Myocyte (in vitro differentiated cells): ENCODE measurements at regions not wholly inside any gene's neighbourhood (a gene's known extent, or its start where the extent isn't known, plus 50 kb on each side); places are given as distances from the start of the nearest gene placed in this dataset.
"Not testable (repeated sequence)": the region's sequence is repeated elsewhere in the genome, so short reads cannot be mapped to it uniquely, and the experiment has no call there.

Source experiments
- DNase-seq: peaks from one replicate; pipeline ENCODE4 v3.0.0-alpha.2; 2012; ENCODE audit warnings: low read depth

- DNase-seq = no peak
Measured at GRCh38 chr9:105098370-105098769, 146.1 kb upstream of the SLC44A1 start.

GRCh38 chr9:105103776-105104175 is 140.7 kb upstream of the SLC44A1 start:
- no peak for DNase-seq

- no peak for DNase-seq
Measured at GRCh38 chr9:105114318-105114717, 130.1 kb upstream of the SLC44A1 start.

- DNase-seq = peak; percentile 62
Measured at GRCh38 chr9:105114964-105115728, 129.3 kb upstream of the SLC44A1 start.

- DNase-seq = peak; percentile 19
Measured at GRCh38 chr9:105116052-105116868, 128.2 kb upstream of the SLC44A1 start.

- no peak for DNase-seq
Measured at GRCh38 chr9:105117234-105117633, 127.2 kb upstream of the SLC44A1 start.

- DNase-seq = no peak
Measured at GRCh38 chr9:105118636-105119035, 125.8 kb upstream of the SLC44A1 start.

- no peak for DNase-seq
Measured at GRCh38 chr9:105119156-105119555, 125.3 kb upstream of the SLC44A1 start.

- DNase-seq = no peak
Measured at GRCh38 chr9:105121861-105122430, 122.5 kb upstream of the SLC44A1 start.

GRCh38 chr9:105124598-105124997 is 119.9 kb upstream of the SLC44A1 start:
- DNase-seq = not testable (repeated sequence)

GRCh38 chr9:105126226-105126625 is 118.2 kb upstream of the SLC44A1 start:
- DNase-seq = no peak

GRCh38 chr9:105127863-105128220 is 116.6 kb upstream of the SLC44A1 start:
- peak; percentile 55 for DNase-seq

- DNase-seq = no peak
Measured at GRCh38 chr9:105128908-105129600, 115.4 kb upstream of the SLC44A1 start.

- DNase-seq = no peak
Measured at GRCh38 chr9:105129731-105130130, 114.7 kb upstream of the SLC44A1 start.

GRCh38 chr9:105131981-105132380 is 112.5 kb upstream of the SLC44A1 start:
- no peak for DNase-seq

- DNase-seq = peak; percentile 65
Measured at GRCh38 chr9:105132606-105133005, 111.8 kb upstream of the SLC44A1 start.

GRCh38 chr9:105138306-105138801 is 106.1 kb upstream of the SLC44A1 start:
- DNase-seq = peak; percentile 83

- DNase-seq = peak; percentile 80
Measured at GRCh38 chr9:105141146-105141975, 103.1 kb upstream of the SLC44A1 start.

- no peak for DNase-seq
Measured at GRCh38 chr9:105141976-105142250, 102.5 kb upstream of the SLC44A1 start.

- peak; percentile 85 for DNase-seq
Measured at GRCh38 chr9:105142406-105143135, 101.9 kb upstream of the SLC44A1 start.
